Left ventricle myocardium superior (tissue), 1 donor: ENCODE measurements at regions not wholly inside any gene's neighbourhood (a gene's known extent, or its start where the extent isn't known, plus 50 kb on each side); places are given as distances from the start of the nearest gene placed in this dataset.

Source experiments
- ATAC-seq: fragments of 200-7000 bp; cut with Tn5 transposase; one replicate; pipeline ENCODE4 v1.9.1; 2020; ENCODE audit warnings: mild to moderate bottlenecking, moderate library complexity
- DNase-seq: peaks from one replicate; pipeline ENCODE4 v3.0.0-alpha.2; 2020
- intact Hi-C: fragments of 100-400 bp; cut with micrococcal nuclease; formaldehyde crosslinking; loops from one replicate; pipeline ENCODE4 v1.11.0; 2022
- donor health status: DM: no; HTN: yes; CAD: no; lungs with severe emphysema.

DNA sequence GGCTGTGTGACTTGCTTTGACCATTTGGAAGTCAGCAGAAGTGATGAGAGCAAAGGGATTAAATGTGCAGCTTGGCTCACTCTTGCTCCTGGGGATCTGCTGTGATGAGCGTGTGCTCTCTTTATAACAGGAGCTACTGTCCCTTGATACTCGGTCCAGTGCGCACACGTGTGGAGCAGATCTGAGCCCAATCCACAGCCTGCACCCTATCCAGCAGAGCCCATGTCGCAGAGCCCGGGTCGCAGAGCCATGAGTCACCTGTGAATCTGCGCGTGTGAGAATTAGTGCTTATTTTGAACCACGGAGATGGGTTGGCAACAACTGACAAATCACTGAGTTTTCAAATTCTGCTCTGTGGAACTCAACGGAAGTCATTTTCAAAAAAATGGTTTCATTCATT lies 291.0 kb upstream of the SULF2 start:
- ATAC-seq, result no peak
- no peak for DNase-seq
- intact Hi-C loops, result no loop called here

DNA sequence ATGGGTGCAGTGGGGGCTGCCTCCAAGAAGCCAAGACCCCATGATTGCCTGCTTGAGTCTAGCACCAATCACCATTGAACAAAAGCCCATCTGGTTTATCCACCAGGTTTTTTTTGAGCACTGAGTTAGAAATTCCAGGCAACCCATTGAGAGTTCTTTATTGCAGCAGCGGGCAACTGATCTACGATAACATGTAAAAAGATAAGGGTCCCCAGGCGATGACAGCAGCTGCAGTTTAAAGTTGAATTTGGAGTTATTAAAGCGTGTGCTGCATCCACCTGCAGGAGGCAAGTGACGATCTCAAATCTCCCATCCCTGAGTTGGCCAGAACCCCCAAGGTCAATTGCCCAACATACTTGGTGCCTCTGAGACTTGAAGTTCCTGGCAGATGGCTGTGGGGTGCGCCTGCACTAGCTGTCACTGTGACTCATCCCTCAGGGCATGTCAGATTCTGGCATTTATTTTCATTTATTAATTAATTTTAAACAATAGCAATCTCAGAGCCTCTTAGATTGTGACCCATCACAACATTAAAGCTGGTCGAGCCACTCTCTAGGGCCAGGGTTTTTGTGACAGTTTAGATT lies 290.4 kb upstream of the SULF2 start:
- intact Hi-C loops, result no loop called here
- ATAC-seq, result no peak
- DNase-seq, result no peak

DNA sequence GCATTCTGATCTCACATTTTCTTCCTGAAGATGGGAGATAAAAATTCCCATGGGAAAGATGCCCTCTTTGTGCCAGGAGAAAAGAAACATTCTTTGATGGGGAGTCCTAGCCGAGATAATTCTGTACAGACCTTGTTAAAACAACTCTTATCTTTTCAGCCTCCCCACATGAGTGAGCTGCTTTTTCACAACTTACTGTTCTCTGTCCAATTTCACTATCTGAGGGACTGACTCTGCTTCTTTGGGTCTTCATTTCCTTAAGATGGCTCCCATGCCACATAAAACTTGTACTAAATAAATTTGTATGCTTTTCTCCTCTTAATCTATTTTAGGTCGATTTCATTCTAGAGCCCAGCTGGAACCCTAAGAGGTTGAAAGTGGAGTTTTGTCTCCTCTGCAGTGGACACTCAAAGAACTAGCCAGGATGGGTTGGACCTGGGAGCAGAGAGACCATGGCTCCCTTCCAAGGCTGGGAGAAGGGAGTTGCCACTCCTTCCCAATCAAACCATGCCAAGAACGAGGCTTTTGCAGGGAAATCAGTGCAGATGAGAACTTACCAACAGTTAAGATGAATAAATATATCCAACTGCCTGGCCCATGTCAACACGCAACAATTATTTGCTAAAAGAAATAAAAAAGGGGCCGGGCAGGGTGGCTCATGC lies 285.8 kb upstream of the SULF2 start:
- ATAC-seq (no peak), DNase-seq (no peak)
- intact Hi-C loops, result no loop called here

DNA sequence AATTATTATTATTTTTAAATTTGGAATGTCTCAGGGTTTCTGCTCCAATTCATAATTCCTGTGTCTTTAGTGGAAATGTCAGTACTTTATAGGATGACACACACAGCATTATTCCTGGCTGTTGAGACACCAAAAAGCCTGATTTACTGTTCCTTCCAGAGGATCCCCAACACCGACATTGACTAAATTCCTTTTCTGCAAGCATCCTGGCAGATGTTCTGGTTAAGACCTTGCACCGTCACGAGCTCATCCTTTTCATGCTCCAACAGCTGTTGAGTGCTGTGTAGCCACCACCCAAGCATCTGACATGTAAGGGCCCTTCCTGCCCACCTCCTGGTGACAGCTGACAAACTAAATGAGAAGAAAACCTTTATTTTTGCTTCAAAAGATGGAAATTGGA lies 284.3 kb upstream of the SULF2 start:
- ATAC-seq, result no peak
- DNase-seq, result no peak
- intact Hi-C loops, result no loop called here

DNA sequence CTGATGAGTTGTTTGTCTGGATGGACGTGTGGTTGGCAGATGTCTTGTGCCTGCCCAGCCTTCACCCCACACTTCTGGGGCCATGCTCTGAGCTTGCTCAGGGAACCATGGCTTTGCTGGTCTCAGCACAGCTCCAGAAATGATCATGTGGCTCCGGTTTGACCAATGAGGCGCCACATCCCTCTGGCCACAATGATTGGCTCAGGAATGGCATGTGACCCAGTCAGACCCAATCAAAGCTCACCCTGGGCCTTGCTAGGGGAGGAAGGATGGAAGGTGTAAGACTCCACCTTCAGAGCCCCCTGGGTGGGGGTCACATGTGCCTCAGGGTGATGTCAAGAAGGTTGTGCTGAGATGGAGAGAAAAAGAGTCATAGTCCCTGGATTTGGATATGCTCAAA lies 281.6 kb upstream of the SULF2 start:
- no peak for DNase-seq
- intact Hi-C loops, result no loop called here
- ATAC-seq, result no peak

DNA sequence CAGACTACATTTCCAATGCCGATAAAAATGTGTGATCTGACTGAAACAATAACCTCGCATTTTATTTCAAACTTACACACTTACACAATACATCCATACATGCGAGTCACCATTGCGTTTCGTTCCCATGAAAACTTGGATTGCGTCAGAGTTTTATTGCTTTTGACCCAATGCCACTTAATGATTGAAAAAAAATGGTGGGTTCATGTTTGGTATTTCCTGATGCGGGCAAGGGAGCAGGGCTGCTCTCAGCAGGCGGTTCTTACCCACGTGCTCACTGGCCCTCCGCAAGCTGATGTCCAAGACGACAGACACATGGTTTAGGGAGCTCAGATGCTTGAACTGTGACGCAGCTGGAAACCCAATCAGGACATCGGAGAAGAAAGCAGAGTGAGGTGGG lies 281.0 kb upstream of the SULF2 start:
- no peak for ATAC-seq
- intact Hi-C loops, result no loop called here
- DNase-seq, result no peak

DNA sequence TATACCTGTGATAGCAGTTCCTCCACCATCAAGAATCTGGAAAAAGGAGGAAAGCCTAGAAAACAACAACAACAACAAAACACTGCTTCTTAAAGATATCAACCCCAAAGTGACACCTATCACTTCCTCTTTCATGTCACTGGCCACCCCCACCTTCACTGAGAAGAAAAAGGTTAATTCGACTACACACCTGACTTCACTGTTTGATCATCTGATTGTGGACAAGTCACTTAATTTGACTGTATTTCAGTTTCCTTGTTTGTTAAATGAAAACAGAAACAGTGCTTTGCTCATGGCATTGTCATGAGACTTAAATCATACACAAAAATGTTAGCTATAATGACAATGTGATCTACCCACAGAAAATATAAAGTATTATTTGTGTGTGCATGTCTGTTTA lies 280.6 kb upstream of the SULF2 start:
- ATAC-seq, result no peak
- intact Hi-C loops, result no loop called here

DNA sequence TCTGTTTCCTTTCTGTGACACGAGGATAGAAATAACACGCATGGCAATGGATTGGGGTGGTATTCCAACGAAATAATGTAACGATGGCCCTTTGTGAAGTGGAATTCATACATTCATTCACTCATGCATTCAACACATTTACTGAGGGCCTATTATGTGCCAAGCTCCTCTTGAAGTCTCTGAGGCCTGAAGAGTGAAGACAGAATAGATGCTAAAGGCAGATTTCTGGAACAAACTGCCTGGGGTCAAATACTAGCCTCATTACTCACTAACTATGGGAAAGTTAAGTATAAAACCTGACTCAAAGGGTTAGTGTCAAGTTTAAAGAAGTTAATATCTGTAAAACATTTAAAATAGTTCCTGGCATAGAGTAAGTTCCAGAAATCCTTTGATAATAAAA lies 279.6 kb upstream of the SULF2 start:
- no peak for ATAC-seq
- intact Hi-C loops, result no loop called here
- no peak for DNase-seq

More for the DNA sequence above, 280.6 kb upstream of the SULF2 start:
- no peak for DNase-seq

DNA sequence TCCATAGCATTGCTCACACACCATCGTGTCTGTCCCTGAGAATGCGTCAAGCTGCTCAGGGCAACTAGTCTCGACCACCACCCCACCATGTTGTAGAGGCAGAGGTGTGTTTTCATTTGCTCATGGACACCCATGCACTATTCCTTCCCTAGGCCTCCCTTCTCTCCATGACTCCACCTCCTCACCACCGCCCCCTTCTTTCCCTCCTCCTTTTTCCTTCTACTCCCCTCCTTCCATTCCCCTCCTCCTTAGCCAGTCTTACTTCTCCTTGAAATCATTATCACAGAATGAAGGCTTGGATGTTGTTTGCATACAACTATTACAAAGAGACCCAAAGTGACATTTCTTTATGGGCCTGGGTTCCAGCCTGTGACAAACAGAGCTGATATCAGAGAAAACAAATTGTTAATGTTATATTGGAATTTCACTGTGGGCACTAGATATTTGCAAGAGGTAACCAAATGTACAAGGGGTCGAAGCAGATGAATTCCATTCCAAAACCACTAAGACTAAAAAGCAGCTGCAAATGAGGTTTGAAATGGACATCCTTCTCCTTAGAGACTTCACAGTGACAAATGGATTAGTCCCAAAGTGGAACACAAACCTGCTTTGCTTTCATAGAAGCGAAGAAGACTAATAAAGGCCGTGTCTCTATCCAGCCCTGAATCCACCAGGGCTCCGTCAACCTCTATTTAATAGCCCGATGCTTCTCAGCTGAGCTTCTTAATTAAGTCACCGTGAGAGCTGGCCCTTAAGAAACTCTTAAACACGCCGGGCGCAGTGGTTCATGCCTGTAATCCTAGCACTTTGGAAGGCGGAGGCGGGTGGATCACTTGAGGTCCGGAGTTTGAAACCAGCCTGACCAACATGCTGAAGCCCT lies 275.8 kb upstream of the SULF2 start:
- ATAC-seq (no peak), DNase-seq (no peak)
- intact Hi-C loops, result no loop called here

DNA sequence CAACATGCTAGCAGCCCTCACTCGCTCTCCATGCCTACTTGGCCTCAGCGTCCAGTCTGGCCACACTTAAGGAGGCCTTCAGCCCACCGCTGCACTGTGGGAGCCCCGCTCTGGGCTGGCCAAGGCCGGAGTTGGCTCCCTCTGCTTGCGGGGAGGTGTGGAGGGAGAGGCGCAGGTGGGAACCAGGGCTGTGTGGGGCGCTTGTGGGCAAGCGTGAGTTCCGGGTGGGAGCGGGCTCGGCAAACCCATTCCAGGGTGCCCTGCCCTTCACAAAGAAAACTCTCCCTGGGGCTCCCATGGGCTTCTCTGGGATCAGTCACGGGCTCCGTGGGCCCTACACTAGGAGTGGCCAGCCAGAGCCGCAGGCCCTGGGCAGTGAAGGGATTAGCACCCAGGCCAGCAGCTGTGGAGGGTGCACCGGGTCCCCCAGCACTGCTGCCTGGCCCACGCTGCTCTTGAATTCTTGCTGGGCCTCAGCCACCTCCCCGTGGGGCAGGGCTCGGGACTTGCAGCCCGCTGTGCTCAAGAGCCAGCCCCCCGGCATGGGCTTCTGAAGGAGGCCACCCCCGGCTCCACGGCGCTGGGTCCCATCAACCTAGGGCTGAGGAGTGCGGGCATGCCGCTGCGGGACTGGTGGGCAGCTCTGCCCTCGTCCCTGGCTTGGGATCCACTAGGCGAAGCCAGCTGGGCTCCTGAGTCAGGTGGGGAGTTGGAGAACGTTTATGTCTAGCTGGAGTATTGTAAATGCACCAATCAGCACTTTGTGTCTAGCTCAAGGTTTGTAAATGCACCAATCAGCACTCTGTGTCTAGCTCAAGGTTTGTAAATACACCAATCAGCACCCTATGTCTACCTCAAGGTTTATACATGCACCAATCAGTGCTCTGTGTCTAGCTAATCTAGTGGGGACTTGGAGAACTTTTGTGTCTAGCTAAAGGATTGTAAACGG lies 273.6 kb upstream of the SULF2 start:
- DNase-seq (no peak), ATAC-seq (no peak)
- intact Hi-C loops, result no loop called here

DNA sequence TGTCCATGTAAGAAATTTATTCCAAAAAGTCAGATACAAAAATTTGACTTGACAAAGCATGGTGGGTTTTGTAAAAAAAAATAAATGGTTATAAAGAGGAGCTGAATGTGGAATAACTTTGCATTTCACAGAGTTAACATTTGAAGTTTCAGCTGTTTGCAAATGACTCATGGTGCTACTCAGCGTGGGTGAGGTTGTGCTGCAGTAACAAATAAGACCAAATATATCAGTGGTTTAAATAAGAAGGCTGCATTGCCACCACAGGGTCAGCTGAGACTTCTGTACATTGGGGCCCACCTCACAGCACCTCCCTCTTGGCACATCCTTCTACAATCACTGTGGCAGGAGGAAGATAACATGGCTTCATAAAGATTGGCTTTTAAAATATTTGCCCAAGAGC lies 272.5 kb upstream of the SULF2 start:
- ATAC-seq (no peak), DNase-seq (no peak)
- intact Hi-C loops, result no loop called here

DNA sequence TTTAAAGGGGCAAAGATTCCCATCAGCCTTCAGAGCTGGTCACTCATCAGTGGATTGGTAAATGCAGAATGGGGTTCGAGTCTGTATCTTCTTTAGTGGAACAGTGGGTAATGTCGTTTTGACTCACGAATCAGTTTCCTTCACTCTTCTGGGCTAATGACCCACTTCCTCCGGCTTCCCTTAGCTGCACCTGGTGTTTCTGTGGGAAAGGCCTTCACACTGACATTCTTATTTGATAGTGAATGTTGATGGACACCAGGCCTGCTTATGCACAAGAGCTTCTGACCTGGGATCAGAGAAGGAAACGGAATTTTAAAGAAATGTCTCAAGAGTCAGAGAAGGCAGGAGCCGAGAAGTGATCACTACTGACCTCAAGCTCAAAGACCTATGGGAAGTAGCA lies 272.0 kb upstream of the SULF2 start:
- DNase-seq (no peak), ATAC-seq (no peak)
- intact Hi-C loops, result no loop called here

DNA sequence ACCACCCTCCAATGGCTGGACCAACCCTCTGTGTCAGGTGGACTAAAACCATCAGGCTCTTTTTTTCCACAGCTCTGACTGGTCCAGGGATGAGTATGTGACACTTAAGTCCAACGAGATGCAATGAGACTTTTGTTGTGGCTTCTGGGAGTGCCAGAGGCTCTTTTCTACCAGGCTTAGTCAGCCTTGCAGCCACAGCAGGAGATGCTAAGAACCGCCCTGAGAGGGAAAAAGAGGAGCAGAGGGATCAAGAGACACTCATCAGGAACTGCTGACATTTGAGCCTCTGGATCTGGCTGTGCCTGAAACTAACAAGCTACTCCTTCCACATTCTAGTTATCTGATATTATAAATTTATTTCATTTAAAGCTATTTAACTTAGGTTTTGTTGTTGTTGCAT lies 270.9 kb upstream of the SULF2 start:
- DNase-seq (no peak), ATAC-seq (no peak)
- intact Hi-C loops, result no loop called here

DNA sequence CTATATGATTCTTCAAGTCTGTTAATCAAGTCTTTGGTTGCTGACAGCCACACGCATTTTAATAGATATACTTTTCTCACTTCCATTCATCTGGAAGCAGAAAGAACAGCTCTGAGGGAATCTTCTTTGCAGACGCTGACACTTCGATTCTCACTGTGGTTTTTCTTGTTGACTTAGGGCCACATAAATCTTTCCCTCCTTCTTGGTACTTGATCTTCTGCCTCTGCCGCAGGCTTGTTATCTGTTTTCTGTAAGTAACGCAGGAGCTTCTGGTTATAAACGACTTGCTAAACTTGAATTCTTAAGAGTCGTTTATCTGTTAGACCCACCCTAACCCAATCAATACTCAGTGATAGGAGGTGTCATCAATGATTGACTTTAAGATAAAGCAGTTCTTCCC lies 268.8 kb upstream of the SULF2 start:
- no peak for DNase-seq
- no peak for ATAC-seq
- intact Hi-C loops, result no loop called here

DNA sequence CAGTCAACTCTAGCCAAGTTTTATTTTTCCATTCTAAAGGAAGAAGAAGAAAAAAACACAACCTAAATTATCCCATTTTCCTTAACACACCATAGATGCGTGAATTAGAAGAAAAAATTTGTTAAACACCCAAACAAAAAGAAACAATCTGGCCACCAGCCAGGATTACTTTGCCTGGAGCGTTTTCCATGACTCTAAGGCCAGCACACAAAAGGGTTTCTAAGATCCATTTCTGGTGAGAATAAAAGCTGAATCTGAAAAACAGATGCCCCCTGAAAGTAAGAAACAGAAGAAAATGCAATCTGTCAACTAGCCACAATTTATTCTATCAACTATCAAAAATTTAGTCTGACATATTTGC lies 267.2 kb upstream of the SULF2 start:
- ATAC-seq, result no peak
- intact Hi-C loops, result no loop called here
- no peak for DNase-seq

DNA sequence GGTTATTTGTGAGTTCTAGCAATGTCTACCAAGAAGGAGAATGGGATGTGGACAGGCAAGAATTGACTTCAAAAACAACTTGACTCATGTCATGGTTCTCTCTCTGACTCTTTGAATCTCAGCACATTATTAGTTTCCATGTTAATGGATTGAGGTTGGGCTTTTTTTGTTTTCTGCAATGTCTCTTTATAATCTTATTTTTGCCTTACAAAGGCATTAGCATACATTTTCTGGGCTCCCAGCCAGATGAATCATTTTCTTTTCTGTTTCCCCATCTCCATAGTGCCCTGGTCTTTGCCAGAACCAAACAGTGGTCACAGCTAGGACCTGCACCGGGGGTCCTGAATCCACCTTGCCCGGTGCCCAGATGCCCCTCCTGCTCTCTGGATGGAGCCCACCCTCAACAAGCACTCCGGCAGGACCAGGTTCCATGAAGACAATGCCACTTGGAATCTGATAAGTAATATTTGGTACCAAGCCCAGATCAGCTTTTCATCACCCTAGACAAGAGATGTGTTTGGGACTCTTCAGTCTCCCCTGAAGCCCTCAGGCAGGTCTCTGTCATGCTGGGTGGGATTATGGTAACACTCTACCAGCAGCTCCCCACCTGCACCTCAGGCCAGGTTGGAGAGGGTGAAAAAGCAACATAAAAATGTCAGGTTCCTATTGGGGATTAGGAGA lies 266.7 kb upstream of the SULF2 start:
- intact Hi-C loops, result no loop called here
- ATAC-seq (no peak), DNase-seq (no peak)

DNA sequence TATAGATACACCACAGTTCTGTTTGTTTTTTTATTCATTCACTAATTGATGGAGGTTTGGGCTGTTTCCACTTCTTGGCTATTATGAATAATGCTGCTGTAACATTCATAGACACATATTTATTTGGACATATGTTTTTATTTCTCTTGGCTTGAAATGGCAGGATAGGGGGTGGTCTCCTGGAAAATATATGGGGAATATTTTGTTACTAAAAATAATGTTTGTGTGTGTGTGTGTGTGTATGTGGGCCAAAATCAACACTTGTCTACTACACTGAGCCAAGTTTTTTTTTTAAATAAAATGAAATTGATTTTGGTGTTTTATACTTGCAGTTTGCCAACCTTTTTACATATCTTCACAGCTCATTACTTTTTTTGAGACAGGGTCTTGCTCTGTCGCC lies 264.4 kb upstream of the SULF2 start:
- intact Hi-C loops, result no loop called here
- no peak for ATAC-seq

DNA sequence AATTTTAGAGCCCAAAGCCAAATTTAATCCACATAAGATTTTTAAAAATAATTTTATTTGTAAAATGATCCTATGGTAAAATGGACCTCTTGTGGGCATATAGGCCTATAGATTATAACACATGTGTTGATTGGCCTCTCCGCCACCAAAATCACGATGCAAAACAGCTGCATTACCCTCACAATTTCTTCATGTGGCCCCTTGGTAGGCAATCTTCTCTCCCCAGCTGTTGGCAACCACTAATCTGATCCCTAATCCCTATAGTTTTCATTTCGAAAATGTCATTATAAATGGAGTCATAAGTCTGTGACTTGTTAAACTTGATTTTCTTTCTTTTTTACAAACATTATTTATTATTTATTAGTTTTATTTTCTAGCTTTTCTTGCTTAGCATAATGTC lies 263.9 kb upstream of the SULF2 start:
- DNase-seq (no peak), ATAC-seq (no peak)
- intact Hi-C loops, result no loop called here

More for the DNA sequence above, 264.4 kb upstream of the SULF2 start:
- DNase-seq, result no peak

DNA sequence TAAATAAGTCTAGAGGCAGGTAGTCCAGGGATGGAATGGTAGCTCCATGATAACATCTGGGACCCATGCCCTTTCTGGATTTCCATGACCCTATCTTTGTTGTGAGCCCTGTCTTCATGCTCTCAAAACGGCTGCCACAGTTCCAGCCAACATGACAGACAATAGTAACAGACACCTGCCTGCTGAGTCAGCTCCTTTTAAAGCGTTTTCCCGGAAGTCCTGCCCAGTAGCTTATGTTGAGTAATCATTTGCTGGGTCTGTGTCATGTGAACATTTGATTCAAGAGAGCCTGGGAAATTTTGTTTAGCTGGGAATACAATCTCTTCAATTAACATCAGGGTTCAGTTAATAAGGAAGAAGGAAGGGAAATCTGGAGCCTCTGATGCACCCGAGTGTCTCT lies 262.2 kb upstream of the SULF2 start:
- DNase-seq, result no peak

More for the DNA sequence above, 262.2 kb upstream of the SULF2 start:
- intact Hi-C loops, result no loop called here
- ATAC-seq, result no peak
